ENCODE measurements at regions not wholly inside any gene's neighbourhood (a gene's known extent, or its start where the extent isn't known, plus 50 kb on each side); places are given as distances from the start of the nearest gene placed in this dataset.

GRCh38 chr10:121414366-121415062 lies 183.7 kb downstream of the FGFR2 start:
- H3K9me3 Mint-ChIP-seq (ENCODE audit: low read depth): peaks cover 3% of the 10 kb centered on the region
- peaks cover 7% of the 10 kb centered on the region for H3K4me1 Mint-ChIP-seq (ENCODE audit: low read depth)
- H3K4me3 Mint-ChIP-seq (ENCODE audit: unreplicated experiment): no peak overlapping the region
- no peak overlapping the region for H3K27ac Mint-ChIP-seq (ENCODE audit: unreplicated experiment)
- no peak for DNase-seq (ENCODE audit: low spot score)
- peaks cover 4% of the 10 kb centered on the region for H3K27me3 Mint-ChIP-seq (ENCODE audit: low read depth)
- TF ChIP-seq CTCF (IDR thresholded peaks at IDR 0.05): no peak
- no peaks in the 10 kb centered on the region for H3K36me3 Mint-ChIP-seq (ENCODE audit: low read depth)

GRCh38 chr10:121415063-121415399 lies 183.2 kb downstream of the FGFR2 start:
- Mint-ChIP-seq H3K27ac (ENCODE audit: unreplicated experiment) (no peak overlapping the region), H3K4me3 (ENCODE audit: unreplicated experiment) (no peak overlapping the region), H3K4me1 (ENCODE audit: low read depth) (peaks cover 8% of the 10 kb centered on the region), H3K27me3 (ENCODE audit: low read depth) (peaks cover 4% of the 10 kb centered on the region), H3K36me3 (ENCODE audit: low read depth) (no peaks in the 10 kb centered on the region), H3K9me3 (ENCODE audit: low read depth) (peaks cover 3% of the 10 kb centered on the region)
- no peak for TF ChIP-seq CTCF (IDR thresholded peaks at IDR 0.05)
- DNase-seq (ENCODE audit: low spot score): no peak

- Mint-ChIP-seq H3K27me3 (ENCODE audit: low read depth) (peaks cover 4% of the 10 kb centered on the region), H3K27ac (ENCODE audit: unreplicated experiment) (no peak overlapping the region), H3K4me1 (ENCODE audit: low read depth) (peaks cover 10% of the 10 kb centered on the region), H3K36me3 (ENCODE audit: low read depth) (no peaks in the 10 kb centered on the region), H3K9me3 (ENCODE audit: low read depth) (peaks cover 3% of the 10 kb centered on the region), H3K4me3 (ENCODE audit: unreplicated experiment) (no peak overlapping the region)
- DNase-seq (ENCODE audit: low spot score): no peak
- TF ChIP-seq CTCF (IDR thresholded peaks at IDR 0.05): no peak
These were observed 182.2 kb downstream of the FGFR2 start for GRCh38 chr10:121416071-121416470.

GRCh38 chr10:121417298-121417697 lies 180.9 kb downstream of the FGFR2 start:
- TF ChIP-seq CTCF (IDR thresholded peaks at IDR 0.05): no peak
- H3K4me3 Mint-ChIP-seq (ENCODE audit: unreplicated experiment): no peak overlapping the region
- no peak overlapping the region for H3K27ac Mint-ChIP-seq (ENCODE audit: unreplicated experiment)

GRCh38 chr10:121418126-121418777 lies 180.0 kb downstream of the FGFR2 start:
- Mint-ChIP-seq H3K4me1 (ENCODE audit: low read depth) (peaks cover 10% of the 10 kb centered on the region), H3K4me3 (ENCODE audit: unreplicated experiment) (no peak overlapping the region), H3K27ac (ENCODE audit: unreplicated experiment) (no peak overlapping the region), H3K9me3 (ENCODE audit: low read depth) (peaks cover 3% of the 10 kb centered on the region), H3K27me3 (ENCODE audit: low read depth) (no peaks in the 10 kb centered on the region), H3K36me3 (ENCODE audit: low read depth) (no peaks in the 10 kb centered on the region)
- DNase-seq (ENCODE audit: low spot score): no peak
- no peak for TF ChIP-seq CTCF (IDR thresholded peaks at IDR 0.05)

More at GRCh38 chr10:121417298-121417697, 180.9 kb downstream of the FGFR2 start:
- Mint-ChIP-seq H3K9me3 (ENCODE audit: low read depth) (peaks cover 3% of the 10 kb centered on the region), H3K27me3 (ENCODE audit: low read depth) (no peaks in the 10 kb centered on the region), H3K4me1 (ENCODE audit: low read depth) (peaks cover 10% of the 10 kb centered on the region), H3K36me3 (ENCODE audit: low read depth) (no peaks in the 10 kb centered on the region)
- DNase-seq (ENCODE audit: low spot score): no peak

Measured in chondrocyte (in vitro differentiated cells).